Suprapubic skin (tissue), 4 donors: ENCODE measurements at regions not wholly inside any gene's neighbourhood (a gene's known extent, or its start where the extent isn't known, plus 50 kb on each side); places are given as distances from the start of the nearest gene placed in this dataset.

Experiments used
- CTCF ChIP-seq, 2 donors: fragments of 200-600 bp in 1 of 2; fragments of 450-650 bp in 1 of 2; sonication (generic) in 1 of 2; IDR thresholded peaks; one replicate each; pipeline ENCODE4 v1.5.1; 2016 to 2019; ENCODE audit warnings: antibody characterized with exemption in 2 of 2, mild to moderate bottlenecking in 1 of 2, moderate library complexity in 1 of 2
- EP300 ChIP-seq: sonication (generic); formaldehyde crosslinking; IDR thresholded peaks from one replicate; pipeline ENCODE4 v1.6.1; 2017; ENCODE audit warnings: antibody characterized with exemption
- POLR2A ChIP-seq, 2 donors: fragments of 450-650 bp; IDR thresholded peaks; one replicate each; pipeline ENCODE4 v1.6.1; 2017; ENCODE audit warnings: antibody characterized with exemption in 2 of 2, mild to moderate bottlenecking in 2 of 2, moderate library complexity in 2 of 2
- POLR2AphosphoS5 ChIP-seq, 3 donors: sonication (generic); formaldehyde crosslinking; IDR thresholded peaks; one replicate each; pipeline ENCODE4 v1.6.1; 2017; ENCODE audit warnings: antibody characterized with exemption in 3 of 3

- TF ChIP-seq POLR2A (IDR thresholded peaks at IDR 0.05): no peak
- no peak for TF ChIP-seq CTCF (IDR thresholded peaks at IDR 0.05)
- TF ChIP-seq EP300: no peak
- no peak for TF ChIP-seq POLR2AphosphoS5 (IDR thresholded peaks at IDR 0.05)
These were observed 111.6 kb downstream of the FAM53A start for GRCh38 chr4:1572521-1572920.
